ENCODE measurements at regions not wholly inside any gene's neighbourhood (a gene's known extent, or its start where the extent isn't known, plus 50 kb on each side); places are given as distances from the start of the nearest gene placed in this dataset.

DNA sequence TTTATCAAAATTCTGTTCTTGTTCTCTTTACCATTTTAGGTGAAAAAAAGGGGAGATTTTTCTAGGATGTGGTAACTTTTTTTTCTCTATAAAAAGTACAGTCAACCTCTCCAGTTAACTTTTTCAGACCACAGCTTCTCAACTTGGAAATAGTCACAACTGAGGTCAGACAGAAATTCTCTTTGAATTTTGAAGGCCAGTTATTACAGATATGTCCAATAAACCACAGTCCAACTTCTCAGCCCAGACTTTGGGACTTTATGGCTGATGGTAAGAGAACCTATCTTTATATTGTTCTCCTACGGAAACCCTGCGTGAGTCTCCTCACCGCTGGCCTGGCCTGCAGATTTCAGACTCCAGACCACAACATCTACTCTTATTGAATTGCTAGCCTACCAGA is 176.7 kb downstream of the DACT1 start:
- 97% methylated on average over 3 of the region's 3 CpGs for WGBS

GRCh38 chr14:58815161-58815701 is 177.5 kb downstream of the DACT1 start:
- Histone ChIP-seq H3K36me3 (no peaks in the 10 kb centered on the region), H3K9me3 (no peaks in the 10 kb centered on the region), H3K27me3 (no peaks in the 10 kb centered on the region), H3K27ac (replicated peaks in 1 of 4) (no peak overlapping the region), H3K4me3 (no peak overlapping the region), H3K4me1 (peaks cover 0 to 17% (median 9%) of the 10 kb centered on the region in 4 donors)
- WGBS = 63% methylated on average over 2 of the region's 2 CpGs
- DNase-seq (ENCODE audit: extremely low spot score) = no peak
- intact Hi-C loops (cut with DNase I) = no loop called here
- TF ChIP-seq CTCF (IDR thresholded peaks at IDR 0.05) (no peak), POLR2A (IDR thresholded peaks at IDR 0.05; ENCODE audit: low read depth) (no peak), POLR2AphosphoS5 (IDR thresholded peaks at IDR 0.05) (no peak), EP300 (IDR thresholded peaks at IDR 0.05) (no peak)

More for the DNA sequence above, 176.7 kb downstream of the DACT1 start:
- Histone ChIP-seq H3K9me3 (no peaks in the 10 kb centered on the region), H3K27me3 (no peaks in the 10 kb centered on the region), H3K36me3 (no peaks in the 10 kb centered on the region), H3K27ac (replicated peaks in 1 of 4) (no peak overlapping the region), H3K4me1 (peaks cover 0 to 17% (median 9%) of the 10 kb centered on the region in 4 donors), H3K4me3 (no peak overlapping the region)
- TF ChIP-seq POLR2A (IDR thresholded peaks at IDR 0.05; ENCODE audit: low read depth) (no peak), CTCF (IDR thresholded peaks at IDR 0.05) (no peak), POLR2AphosphoS5 (IDR thresholded peaks at IDR 0.05) (no peak), EP300 (IDR thresholded peaks at IDR 0.05) (no peak)
- DNase-seq (ENCODE audit: extremely low spot score) = no peak
- intact Hi-C loops (cut with DNase I) = no loop called here

DNA sequence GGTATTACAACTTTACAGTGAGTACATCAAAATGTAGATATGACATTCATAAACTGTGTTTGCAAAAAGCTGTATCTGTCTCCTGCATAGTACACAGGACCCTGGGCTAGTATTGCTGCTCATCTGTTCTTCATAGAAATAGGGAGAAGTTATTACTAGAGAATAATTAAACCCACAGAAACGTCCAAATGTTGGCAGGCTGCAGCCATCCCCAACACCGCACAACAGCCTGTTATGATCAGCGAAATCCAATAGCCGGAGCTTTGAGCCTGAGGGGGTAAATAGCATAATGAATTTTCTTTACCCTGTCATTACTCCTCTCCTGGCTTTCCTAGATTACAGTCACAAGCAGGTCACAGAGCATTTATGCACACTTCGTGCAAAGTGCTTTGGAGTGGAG is 178.0 kb downstream of the DACT1 start:
- intact Hi-C loops (cut with DNase I) = no loop called here

GRCh38 chr14:58816416-58817115 is 178.8 kb downstream of the DACT1 start:
- Histone ChIP-seq H3K27me3 (no peaks in the 10 kb centered on the region), H3K9me3 (no peaks in the 10 kb centered on the region), H3K4me1 (peaks cover 0 to 17% (median 9%) of the 10 kb centered on the region in 4 donors), H3K27ac (replicated peaks in 1 of 4) (no peak overlapping the region), H3K36me3 (no peaks in the 10 kb centered on the region), H3K4me3 (no peak overlapping the region)
- no peak for DNase-seq (ENCODE audit: extremely low spot score)
- 94% methylated on average over 2 of the region's 7 CpGs for WGBS
- intact Hi-C loops (cut with DNase I) = no loop called here
- TF ChIP-seq POLR2AphosphoS5 (IDR thresholded peaks at IDR 0.05) (no peak), CTCF (IDR thresholded peaks at IDR 0.05) (no peak), EP300 (IDR thresholded peaks at IDR 0.05) (no peak), POLR2A (IDR thresholded peaks at IDR 0.05; ENCODE audit: low read depth) (no peak)

More for the DNA sequence above, 178.0 kb downstream of the DACT1 start:
- DNase-seq (ENCODE audit: extremely low spot score) = no peak
- TF ChIP-seq POLR2AphosphoS5 (IDR thresholded peaks at IDR 0.05) (no peak), CTCF (IDR thresholded peaks at IDR 0.05) (no peak), EP300 (IDR thresholded peaks at IDR 0.05) (no peak), POLR2A (IDR thresholded peaks at IDR 0.05; ENCODE audit: low read depth) (no peak)
- no peaks in the 10 kb centered on the region for H3K36me3 ChIP-seq
- no peaks in the 10 kb centered on the region for H3K27me3 ChIP-seq
- 22% methylated on average over 5 of the region's 5 CpGs for WGBS
- H3K27ac ChIP-seq (replicated peaks in 1 of 4) = no peak overlapping the region
- H3K4me1 ChIP-seq = peaks cover 0 to 17% (median 9%) of the 10 kb centered on the region in 4 donors
- no peak overlapping the region for H3K4me3 ChIP-seq
- no peaks in the 10 kb centered on the region for H3K9me3 ChIP-seq
